Thyroid gland (tissue), 4 donors: ENCODE measurements at regions not wholly inside any gene's neighbourhood (a gene's known extent, or its start where the extent isn't known, plus 50 kb on each side); places are given as distances from the start of the nearest gene placed in this dataset.

Experiments used
- POLR2A ChIP-seq, 2 donors: fragments of 450-650 bp; IDR thresholded peaks; one replicate each; pipeline ENCODE4 v1.6.1; 2017; ENCODE audit warnings: antibody characterized with exemption in 2 of 2, mild to moderate bottlenecking in 2 of 2, moderate library complexity in 1 of 2
- TF ChIP-seq, protein P1 (sequence below), 6 experiments: fragments of 200-600 bp in 3 of 6; fragments of 450-650 bp in 3 of 6; sonication (generic) in 3 of 6; IDR thresholded peaks; one replicate each; pipeline ENCODE4 v1.5.1; 2016 to 2019; ENCODE audit warnings: antibody characterized with exemption in 6 of 6, mild to moderate bottlenecking in 2 of 6, inconsistent platforms in 1 of 6, moderate library complexity in 1 of 6

DNA sequence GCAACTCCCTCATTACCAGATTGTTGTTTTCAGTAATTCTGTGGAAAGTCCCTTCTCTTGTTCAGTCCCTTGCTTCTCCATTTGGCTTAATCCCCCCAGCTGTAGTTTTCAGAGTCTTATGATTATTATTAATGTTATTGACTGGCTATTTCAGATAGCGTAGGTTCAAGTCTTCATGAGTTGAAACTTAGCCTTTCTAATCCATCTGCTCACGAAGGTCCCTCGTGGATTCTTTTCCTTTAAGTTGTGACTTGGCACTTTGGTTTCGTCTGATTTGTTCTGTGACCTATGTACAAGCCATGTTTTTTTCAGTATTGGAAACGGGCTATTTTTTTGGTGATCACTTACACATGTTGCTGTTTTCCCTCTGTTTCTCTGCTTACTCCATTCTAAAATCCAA, 260.3 kb downstream of the TMEM167A start:
- no peak for TF ChIP-seq POLR2A (IDR thresholded peaks at IDR 0.05)
- TF ChIP-seq, protein P1, sequence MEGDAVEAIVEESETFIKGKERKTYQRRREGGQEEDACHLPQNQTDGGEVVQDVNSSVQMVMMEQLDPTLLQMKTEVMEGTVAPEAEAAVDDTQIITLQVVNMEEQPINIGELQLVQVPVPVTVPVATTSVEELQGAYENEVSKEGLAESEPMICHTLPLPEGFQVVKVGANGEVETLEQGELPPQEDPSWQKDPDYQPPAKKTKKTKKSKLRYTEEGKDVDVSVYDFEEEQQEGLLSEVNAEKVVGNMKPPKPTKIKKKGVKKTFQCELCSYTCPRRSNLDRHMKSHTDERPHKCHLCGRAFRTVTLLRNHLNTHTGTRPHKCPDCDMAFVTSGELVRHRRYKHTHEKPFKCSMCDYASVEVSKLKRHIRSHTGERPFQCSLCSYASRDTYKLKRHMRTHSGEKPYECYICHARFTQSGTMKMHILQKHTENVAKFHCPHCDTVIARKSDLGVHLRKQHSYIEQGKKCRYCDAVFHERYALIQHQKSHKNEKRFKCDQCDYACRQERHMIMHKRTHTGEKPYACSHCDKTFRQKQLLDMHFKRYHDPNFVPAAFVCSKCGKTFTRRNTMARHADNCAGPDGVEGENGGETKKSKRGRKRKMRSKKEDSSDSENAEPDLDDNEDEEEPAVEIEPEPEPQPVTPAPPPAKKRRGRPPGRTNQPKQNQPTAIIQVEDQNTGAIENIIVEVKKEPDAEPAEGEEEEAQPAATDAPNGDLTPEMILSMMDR (IDR thresholded peaks at IDR 0.05), result no peak
